Right lobe of liver (tissue), 6 donors: ENCODE measurements at regions not wholly inside any gene's neighbourhood (a gene's known extent, or its start where the extent isn't known, plus 50 kb on each side); places are given as distances from the start of the nearest gene placed in this dataset.
A peak's percentile ranks its signal among the peaks of the same experiment; 100 is the strongest.

ENCODE experiments used
- ATAC-seq, 4 donors: fragments of 200-7000 bp; cut with Tn5 transposase; one replicate each; pipeline ENCODE4 v1.9.1; 2020; ENCODE audit warnings: mild to moderate bottlenecking in 4 of 4, moderate library complexity in 4 of 4
- DNase-seq, 3 donors: peaks; one replicate each; pipeline ENCODE4 v3.0.0-alpha.2; 2020
- H3K27ac ChIP-seq, 3 donors: fragments of 200-600 bp; one replicate each; pipeline ENCODE4 v1.8.0; 2022
- H3K27me3 ChIP-seq, 2 donors: fragments of 200-600 bp; one replicate each; pipeline ENCODE4 v1.8.0; 2022
- H3K36me3 ChIP-seq, 4 donors: fragments of 200-600 bp; sonication (generic) in 1 of 4; one replicate each; pipeline versions ENCODE4 v1.5.1 to v1.8.0; 2017 to 2022; ENCODE audit warnings: control low read depth in 1 of 4
- H3K4me1 ChIP-seq, 4 donors: fragments of 200-600 bp; sonication (generic) in 1 of 4; one replicate each; pipeline versions ENCODE4 v1.5.1 to v1.8.0; 2017 to 2022; ENCODE audit warnings: control low read depth in 1 of 4
- H3K4me3 ChIP-seq, 3 donors: fragments of 200-600 bp; one replicate each; pipeline ENCODE4 v1.8.0; 2022
- H3K9me3 ChIP-seq, 4 donors: fragments of 200-600 bp; sonication (generic) in 1 of 4; one replicate each; pipeline versions ENCODE4 v1.5.1 to v1.8.0; 2017 to 2022; ENCODE audit warnings: control low read depth in 1 of 4
- POLR2A ChIP-seq: fragments of 450-650 bp; IDR thresholded peaks from one replicate; pipeline ENCODE4 v1.6.1; 2017; ENCODE audit warnings: antibody characterized with exemption, mild to moderate bottlenecking
- WGBS: methylation state at CpG from one replicate; pipeline ENCODE4 v1.1.6; 2018; ENCODE audit warnings: low coverage, low lambda C conversion rate; ENCODE audit not compliant: insufficient coverage; ENCODE audit errors: missing lambda C conversion rate; 5-methylcytosine and 5-hydroxymethylcytosine counted together
- intact Hi-C, 2 donors: fragments of 100-400 bp; cut with DNase I; formaldehyde crosslinking; loops; one replicate each; pipeline versions ENCODE4 v1.11.2 to v1.14.1; 2022
- TF ChIP-seq, protein P1 (sequence below), 4 donors: fragments of 200-600 bp in 3 of 4; fragments of 450-650 bp in 1 of 4; IDR thresholded peaks; one replicate each; pipeline versions ENCODE4 v1.5.1 to v1.8.0; 2016 to 2022; ENCODE audit warnings: antibody characterized with exemption in 4 of 4, mild to moderate bottlenecking in 2 of 4
- donor health status: DM: no; HTN: yes; CAD: no.
- donor health status: DM: no; HTN: no; CAD: no.
- donor health status: DM: no; HTN: no; CAD: no.
- donor health status: DM: no; HTN: yes; CAD: no.
- donor health status: DM: no; HTN: yes; CAD: no.

- DNase-seq: no peak
- H3K27ac ChIP-seq: no peak overlapping the region
These were observed 357.4 kb upstream of the ACVR2A start for GRCh38 chr2:147487286-147487977.

GRCh38 chr2:147485210-147485851, 359.5 kb upstream of the ACVR2A start:
- no peak overlapping the region for H3K27ac ChIP-seq
- intact Hi-C loops: no loop called here
- TF ChIP-seq, protein P1, sequence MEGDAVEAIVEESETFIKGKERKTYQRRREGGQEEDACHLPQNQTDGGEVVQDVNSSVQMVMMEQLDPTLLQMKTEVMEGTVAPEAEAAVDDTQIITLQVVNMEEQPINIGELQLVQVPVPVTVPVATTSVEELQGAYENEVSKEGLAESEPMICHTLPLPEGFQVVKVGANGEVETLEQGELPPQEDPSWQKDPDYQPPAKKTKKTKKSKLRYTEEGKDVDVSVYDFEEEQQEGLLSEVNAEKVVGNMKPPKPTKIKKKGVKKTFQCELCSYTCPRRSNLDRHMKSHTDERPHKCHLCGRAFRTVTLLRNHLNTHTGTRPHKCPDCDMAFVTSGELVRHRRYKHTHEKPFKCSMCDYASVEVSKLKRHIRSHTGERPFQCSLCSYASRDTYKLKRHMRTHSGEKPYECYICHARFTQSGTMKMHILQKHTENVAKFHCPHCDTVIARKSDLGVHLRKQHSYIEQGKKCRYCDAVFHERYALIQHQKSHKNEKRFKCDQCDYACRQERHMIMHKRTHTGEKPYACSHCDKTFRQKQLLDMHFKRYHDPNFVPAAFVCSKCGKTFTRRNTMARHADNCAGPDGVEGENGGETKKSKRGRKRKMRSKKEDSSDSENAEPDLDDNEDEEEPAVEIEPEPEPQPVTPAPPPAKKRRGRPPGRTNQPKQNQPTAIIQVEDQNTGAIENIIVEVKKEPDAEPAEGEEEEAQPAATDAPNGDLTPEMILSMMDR (IDR thresholded peaks at IDR 0.05): no peak
- TF ChIP-seq POLR2A: no peak
- no peaks in the 10 kb centered on the region for H3K27me3 ChIP-seq
- H3K9me3 ChIP-seq: no peaks in the 10 kb centered on the region
- peak in 3 of 4 donors; percentile 17 to 52 (median 51) for ATAC-seq
- H3K4me3 ChIP-seq: no peak overlapping the region
- no peak for DNase-seq
- peaks cover 0 to 9% (median 0%) of the 10 kb centered on the region in 4 donors for H3K4me1 ChIP-seq
- H3K36me3 ChIP-seq: no peaks in the 10 kb centered on the region

More at GRCh38 chr2:147487286-147487977, 357.4 kb upstream of the ACVR2A start:
- Histone ChIP-seq H3K4me3 (no peak overlapping the region), H3K4me1 (peaks cover 0 to 6% (median 0%) of the 10 kb centered on the region in 4 donors), H3K36me3 (no peaks in the 10 kb centered on the region), H3K9me3 (no peaks in the 10 kb centered on the region), H3K27me3 (no peaks in the 10 kb centered on the region)
- no peak for ATAC-seq
- no peak for TF ChIP-seq POLR2A
- TF ChIP-seq, protein P1 (IDR thresholded peaks at IDR 0.05): no peak
- WGBS: 61% methylated on average over 2 of the region's 3 CpGs
- intact Hi-C loops: no loop called here

DNA sequence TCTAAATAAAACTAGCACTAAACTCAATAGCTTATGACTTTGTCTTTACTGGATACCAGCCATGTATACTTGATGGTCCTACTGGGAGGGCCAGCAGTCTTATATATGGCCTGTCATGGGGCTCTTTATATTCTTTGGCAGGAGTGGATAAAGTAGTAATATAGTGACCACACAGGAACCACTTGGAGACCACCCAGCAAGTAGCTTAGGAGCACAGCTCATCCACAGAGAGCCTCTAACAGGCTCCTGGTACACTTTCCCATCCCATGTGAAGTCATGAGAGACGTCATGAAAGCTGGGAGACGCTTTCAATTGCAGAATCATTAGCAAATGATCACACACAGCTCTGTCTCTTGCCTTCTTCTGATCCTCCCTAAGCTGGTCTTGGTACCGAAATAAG, 360.9 kb upstream of the ACVR2A start:
- no peak overlapping the region for H3K4me3 ChIP-seq
- intact Hi-C loops: no loop called here
- WGBS: 47% methylated on average over 3 of the region's 3 CpGs
- no peak for DNase-seq
- no peak for TF ChIP-seq POLR2A
- TF ChIP-seq, protein P1 (IDR thresholded peaks at IDR 0.05): no peak
- no peak for ATAC-seq
- H3K9me3 ChIP-seq: no peaks in the 10 kb centered on the region
- H3K27me3 ChIP-seq: no peaks in the 10 kb centered on the region
- no peak overlapping the region for H3K27ac ChIP-seq
- H3K4me1 ChIP-seq: peaks cover 0 to 18% (median 0%) of the 10 kb centered on the region in 4 donors
- H3K36me3 ChIP-seq: no peaks in the 10 kb centered on the region

DNA sequence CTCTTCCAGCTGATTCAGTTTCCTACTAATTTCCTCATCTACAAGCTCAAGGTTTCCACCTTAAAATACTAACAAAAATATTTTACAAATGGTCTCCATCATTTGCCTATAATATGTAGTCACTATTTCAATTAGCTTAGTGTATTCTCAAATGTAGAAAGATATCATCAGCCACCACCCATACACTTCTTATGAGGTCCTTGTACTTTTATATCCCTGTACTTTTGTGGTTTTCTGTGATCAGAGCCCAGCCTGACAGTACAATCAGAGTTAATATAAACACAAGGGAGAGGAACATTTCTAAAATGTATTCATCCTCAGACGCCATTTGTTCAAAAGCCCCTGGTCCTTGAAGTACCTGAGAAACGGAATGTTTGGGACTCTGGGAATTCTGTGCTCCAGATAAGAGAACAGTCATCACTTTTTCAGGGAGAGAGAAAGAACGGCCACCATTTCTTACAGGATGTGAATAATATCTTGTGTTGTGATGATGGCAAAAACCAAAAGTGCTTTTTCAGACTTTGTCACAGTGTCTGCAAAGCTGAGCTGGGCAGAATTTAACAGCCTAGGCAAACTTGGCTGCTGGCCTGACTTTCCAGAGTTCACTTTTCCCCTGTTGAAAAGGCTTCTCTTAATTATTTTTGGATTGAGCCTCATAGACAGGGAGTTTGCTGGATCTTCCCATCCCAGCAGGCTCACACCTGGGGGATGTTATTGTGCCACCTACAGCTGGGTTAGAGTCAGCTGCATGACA, 361.7 kb upstream of the ACVR2A start:
- intact Hi-C loops: no loop called here
- TF ChIP-seq, protein P1 (IDR thresholded peaks at IDR 0.05): peak in 1 of 4 donors; percentile 31
- no peak for TF ChIP-seq POLR2A
- H3K27ac ChIP-seq: no peak overlapping the region
- DNase-seq (peak in 1 of 3 donors; percentile 47), ATAC-seq (peak; percentile 43 to 50 (median 48))
- H3K27me3 ChIP-seq: no peaks in the 10 kb centered on the region
- 45% methylated on average over 3 of the region's 3 CpGs for WGBS
- H3K9me3 ChIP-seq: no peaks in the 10 kb centered on the region
- peaks cover 0 to 18% (median 0%) of the 10 kb centered on the region in 4 donors for H3K4me1 ChIP-seq
- H3K4me3 ChIP-seq: no peak overlapping the region
- no peaks in the 10 kb centered on the region for H3K36me3 ChIP-seq
